OCI-LY1 (cell line): ENCODE measurements at regions not wholly inside any gene's neighbourhood (a gene's known extent, or its start where the extent isn't known, plus 50 kb on each side); places are given as distances from the start of the nearest gene placed in this dataset.

Source experiments
- H2AFZ ChIP-seq: fragments of 200-600 bp; sonication (generic), shearing (Covaris generic); 2 replicates; pipeline ENCODE4 v1.6.0; 2014; ENCODE audit warnings: antibody characterized with exemption, mild to moderate bottlenecking, low read length
- H3F3A ChIP-seq: fragments of 200-600 bp; sonication (generic), shearing (Covaris generic); 2 replicates; pipeline ENCODE4 v1.6.0; 2014; ENCODE audit warnings: mild to moderate bottlenecking, antibody characterized with exemption, low read length, moderate library complexity; ENCODE audit not compliant: insufficient read depth
- H3K27ac ChIP-seq: fragments of 200-600 bp; sonication (generic); 2 replicates; pipeline ENCODE4 v1.5.1; 2014; ENCODE audit warnings: low read length, mixed run types, mild to moderate bottlenecking, low read depth; ENCODE audit not compliant: poor library complexity, severe bottlenecking
- H3K27me3 ChIP-seq: fragments of 200-600 bp; sonication (generic); 2 replicates; pipeline ENCODE4 v1.6.0; 2014; ENCODE audit warnings: antibody characterized with exemption, mild to moderate bottlenecking, low read length, moderate library complexity; ENCODE audit not compliant: insufficient read depth
- H3K36me3 ChIP-seq: fragments of 200-600 bp; sonication (generic); 2 replicates; pipeline ENCODE4 v1.6.1; 2014; ENCODE audit warnings: mild to moderate bottlenecking, antibody characterized with exemption, low read length, moderate library complexity, mixed read lengths; ENCODE audit not compliant: insufficient read depth
- H3K4me1 ChIP-seq: fragments of 200-600 bp; sonication (generic); 2 replicates; pipeline ENCODE4 v1.5.1; 2014; ENCODE audit warnings: mild to moderate bottlenecking, low read length, moderate library complexity; ENCODE audit not compliant: insufficient read depth, severe bottlenecking
- H3K4me2 ChIP-seq: fragments of 200-600 bp; sonication (generic), shearing (Covaris generic); 2 replicates; pipeline ENCODE4 v1.6.1; 2014; ENCODE audit warnings: low read length
- H3K4me3 ChIP-seq: fragments of 200-600 bp; sonication (generic); 2 replicates; pipeline ENCODE4 v1.5.1; 2014; ENCODE audit warnings: low read length, low read depth, mild to moderate bottlenecking, mixed read lengths; ENCODE audit not compliant: poor library complexity, severe bottlenecking
- H3K79me2 ChIP-seq: fragments of 200-600 bp; shearing (Covaris generic); 2 replicates; pipeline ENCODE4 v1.6.1; 2016; ENCODE audit warnings: mixed run types, low read length, mixed read lengths; ENCODE audit not compliant: insufficient read depth
- H3K9ac ChIP-seq: fragments of 200-600 bp; sonication (generic), shearing (Covaris generic); 2 replicates; pipeline ENCODE4 v1.6.1; 2014; ENCODE audit warnings: mild to moderate bottlenecking, low read length, mixed read lengths
- H3K9me2 ChIP-seq: fragments of 200-600 bp; sonication (generic), shearing (Covaris generic); 2 replicates; pipeline ENCODE4 v1.6.1; 2014; ENCODE audit warnings: low read depth, mild to moderate bottlenecking, low read length, mixed read lengths
- H3K9me3 ChIP-seq: fragments of 200-600 bp; shearing (Covaris generic); 2 replicates; pipeline ENCODE4 v1.6.1; 2014; ENCODE audit warnings: low read length, mixed read lengths
- H4K20me1 ChIP-seq: fragments of 200-600 bp; sonication (generic), shearing (Covaris generic); 2 replicates; pipeline ENCODE4 v1.6.0; 2016; ENCODE audit warnings: mild to moderate bottlenecking, low read length; ENCODE audit not compliant: insufficient read depth
- EZH2 ChIP-seq: fragments of 200-600 bp; sonication (generic), shearing (Covaris generic); IDR thresholded peaks from 2 replicates; pipeline ENCODE4 v1.8.0; 2017; ENCODE audit warnings: borderline replicate concordance, mixed run types, mild to moderate bottlenecking, antibody characterized with exemption, low read length, moderate library complexity, mixed read lengths
- TF ChIP-seq, protein P1 (sequence below): fragments of 200-600 bp; sonication (generic), shearing (Covaris generic); IDR thresholded peaks from 2 replicates; pipeline ENCODE4 v1.5.1; 2017; ENCODE audit warnings: mild to moderate bottlenecking, antibody characterized with exemption, low read length, moderate library complexity, mixed read lengths

GRCh38 chr4:111797455-111798163, 347.6 kb upstream of the FAM241A start:
- no peaks in the 10 kb centered on the region for H3K27me3 ChIP-seq
- no peaks in the 10 kb centered on the region for H3K9me2 ChIP-seq
- H3K36me3 ChIP-seq = no peaks in the 10 kb centered on the region
- H3K79me2 ChIP-seq = no peaks in the 10 kb centered on the region
- no peaks in the 10 kb centered on the region for H3K4me1 ChIP-seq
- H4K20me1 ChIP-seq = no peaks in the 10 kb centered on the region
- no peak overlapping the region for H3K4me3 ChIP-seq
- TF ChIP-seq, protein P1, sequence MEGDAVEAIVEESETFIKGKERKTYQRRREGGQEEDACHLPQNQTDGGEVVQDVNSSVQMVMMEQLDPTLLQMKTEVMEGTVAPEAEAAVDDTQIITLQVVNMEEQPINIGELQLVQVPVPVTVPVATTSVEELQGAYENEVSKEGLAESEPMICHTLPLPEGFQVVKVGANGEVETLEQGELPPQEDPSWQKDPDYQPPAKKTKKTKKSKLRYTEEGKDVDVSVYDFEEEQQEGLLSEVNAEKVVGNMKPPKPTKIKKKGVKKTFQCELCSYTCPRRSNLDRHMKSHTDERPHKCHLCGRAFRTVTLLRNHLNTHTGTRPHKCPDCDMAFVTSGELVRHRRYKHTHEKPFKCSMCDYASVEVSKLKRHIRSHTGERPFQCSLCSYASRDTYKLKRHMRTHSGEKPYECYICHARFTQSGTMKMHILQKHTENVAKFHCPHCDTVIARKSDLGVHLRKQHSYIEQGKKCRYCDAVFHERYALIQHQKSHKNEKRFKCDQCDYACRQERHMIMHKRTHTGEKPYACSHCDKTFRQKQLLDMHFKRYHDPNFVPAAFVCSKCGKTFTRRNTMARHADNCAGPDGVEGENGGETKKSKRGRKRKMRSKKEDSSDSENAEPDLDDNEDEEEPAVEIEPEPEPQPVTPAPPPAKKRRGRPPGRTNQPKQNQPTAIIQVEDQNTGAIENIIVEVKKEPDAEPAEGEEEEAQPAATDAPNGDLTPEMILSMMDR = no peak
- TF ChIP-seq EZH2 = no peak
- H3K9me3 ChIP-seq = no peaks in the 10 kb centered on the region
- H3K4me2 ChIP-seq = no peak overlapping the region
- no peak overlapping the region for H3K9ac ChIP-seq
- H3F3A ChIP-seq = no peaks in the 10 kb centered on the region
- H3K27ac ChIP-seq = no peak overlapping the region
- no peak overlapping the region for H2AFZ ChIP-seq

DNA sequence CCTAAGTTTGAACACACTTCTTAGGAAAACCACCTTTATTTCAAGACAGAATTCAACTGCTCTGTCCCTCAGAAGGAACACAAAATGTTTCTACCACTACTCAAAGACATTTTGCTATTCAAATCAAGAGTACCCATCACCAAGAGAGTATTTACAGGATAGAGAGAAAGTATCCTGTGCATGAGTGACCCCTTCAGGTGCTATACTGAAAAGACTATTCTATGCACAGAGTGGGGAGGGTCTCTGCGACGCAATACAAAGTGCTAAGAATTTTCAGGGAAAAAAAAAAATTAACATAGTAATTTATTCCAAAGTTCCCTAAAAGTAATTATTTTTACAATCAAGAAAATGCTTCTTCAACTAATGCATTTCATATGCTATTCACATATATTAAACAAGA, 346.4 kb upstream of the FAM241A start:
- H3K4me3 ChIP-seq = no peak overlapping the region

GRCh38 chr4:111800551-111800950, 344.7 kb upstream of the FAM241A start:
- Histone ChIP-seq H3K79me2 (no peaks in the 10 kb centered on the region), H3K36me3 (no peaks in the 10 kb centered on the region), H2AFZ (no peak overlapping the region), H3K4me3 (no peak overlapping the region), H3K9me2 (no peaks in the 10 kb centered on the region), H3K9ac (no peak overlapping the region), H3K4me2 (no peak overlapping the region), H3F3A (no peaks in the 10 kb centered on the region), H3K4me1 (no peaks in the 10 kb centered on the region), H3K9me3 (no peaks in the 10 kb centered on the region), H4K20me1 (no peaks in the 10 kb centered on the region), H3K27me3 (no peaks in the 10 kb centered on the region), H3K27ac (no peak overlapping the region)
- no peak for TF ChIP-seq EZH2
- TF ChIP-seq, protein P1 = no peak

More for the DNA sequence above, 346.4 kb upstream of the FAM241A start:
- Histone ChIP-seq H3K4me1 (no peaks in the 10 kb centered on the region), H3K27ac (no peak overlapping the region), H3F3A (no peaks in the 10 kb centered on the region), H4K20me1 (no peaks in the 10 kb centered on the region), H3K79me2 (no peaks in the 10 kb centered on the region), H3K9ac (no peak overlapping the region), H3K4me2 (no peak overlapping the region), H3K27me3 (no peaks in the 10 kb centered on the region), H3K36me3 (no peaks in the 10 kb centered on the region), H2AFZ (no peak overlapping the region), H3K9me3 (no peaks in the 10 kb centered on the region), H3K9me2 (no peaks in the 10 kb centered on the region)
- no peak for TF ChIP-seq EZH2
- TF ChIP-seq, protein P1 = peak; percentile 19; the same call in 1 of the 2 replicates
